SK-N-SH treated with all-trans-retinoic acid at 6 μM for 48 hours (cell line): ENCODE measurements at regions not wholly inside any gene's neighbourhood (a gene's known extent, or its start where the extent isn't known, plus 50 kb on each side); places are given as distances from the start of the nearest gene placed in this dataset.

Source experiments
- ARNTL ChIP-seq: fragments of 450-650 bp; formaldehyde crosslinking; IDR thresholded peaks from 2 replicates; pipeline ENCODE4 v1.5.0; 2020; ENCODE audit warnings: low read depth, mild to moderate bottlenecking, moderate library complexity, borderline replicate concordance
- BACH2 ChIP-seq: fragments of 250-450 bp; sonication (Bioruptor Pico); IDR thresholded peaks from 2 replicates; pipeline ENCODE4 v1.9.0; 2021; ENCODE audit warnings: mild to moderate bottlenecking, borderline replicate concordance
- CREB5 ChIP-seq: fragments of 250-450 bp; sonication (Bioruptor Pico); IDR thresholded peaks from 2 replicates; pipeline ENCODE4 v1.5.1; 2020; ENCODE audit warnings: low read depth, mild to moderate bottlenecking, moderate library complexity
- GLIS3 ChIP-seq: fragments of 250-450 bp; sonication (Bioruptor Pico); IDR thresholded peaks from 2 replicates; pipeline ENCODE4 v1.5.0; 2020; ENCODE audit warnings: mild to moderate bottlenecking, moderate library complexity
- PATZ1 ChIP-seq: fragments of 250-450 bp; sonication (Bioruptor Pico); IDR thresholded peaks from 2 replicates; pipeline ENCODE4 v1.8.0; 2020; ENCODE audit warnings: mild to moderate bottlenecking, moderate library complexity, borderline replicate concordance
- POU6F1 ChIP-seq: fragments of 250-450 bp; sonication (Bioruptor Pico); IDR thresholded peaks from 2 replicates; pipeline ENCODE4 v1.8.0; 2021; ENCODE audit warnings: low read depth, mild to moderate bottlenecking, moderate library complexity, borderline replicate concordance
- PPARA ChIP-seq: fragments of 250-450 bp; sonication (Bioruptor Pico); IDR thresholded peaks from 2 replicates; pipeline ENCODE4 v1.5.0; 2020; ENCODE audit warnings: mild to moderate bottlenecking, borderline replicate concordance
- RARB ChIP-seq: fragments of 250-450 bp; sonication (Bioruptor Pico); IDR thresholded peaks from 2 replicates; pipeline ENCODE4 v1.8.0; 2021; ENCODE audit warnings: mild to moderate bottlenecking, moderate library complexity
- SNAI2 ChIP-seq: fragments of 250-450 bp; sonication (Bioruptor Pico); IDR thresholded peaks from 2 replicates; pipeline ENCODE4 v1.5.0; 2020; ENCODE audit warnings: mild to moderate bottlenecking, moderate library complexity
- TCF4 ChIP-seq: fragments of 250-450 bp; sonication (Bioruptor Pico); IDR thresholded peaks from 2 replicates; pipeline ENCODE4 v1.8.0; 2021; ENCODE audit warnings: mild to moderate bottlenecking, moderate library complexity, borderline replicate concordance
- ZC3H10 ChIP-seq: fragments of 250-450 bp; sonication (Bioruptor Pico); IDR thresholded peaks from 2 replicates; pipeline ENCODE4 v1.5.1; 2021; ENCODE audit warnings: mild to moderate bottlenecking, moderate library complexity
- ZFP3 ChIP-seq: fragments of 250-450 bp; sonication (Bioruptor Pico); IDR thresholded peaks from 2 replicates; pipeline ENCODE4 v1.5.0; 2020; ENCODE audit warnings: mild to moderate bottlenecking, moderate library complexity
- ZFP30 ChIP-seq: fragments of 450-650 bp; formaldehyde crosslinking; IDR thresholded peaks from 2 replicates; pipeline ENCODE4 v1.5.0; 2022; ENCODE audit warnings: mild to moderate bottlenecking, moderate library complexity
- ZNF70 ChIP-seq: fragments of 450-650 bp; formaldehyde crosslinking; IDR thresholded peaks from 2 replicates; pipeline ENCODE4 v1.5.0; 2020; ENCODE audit warnings: mild to moderate bottlenecking, moderate library complexity

- TF ChIP-seq ZFP30 (CRISPR knock-in tag) (no peak), GLIS3 (no peak), POU6F1 (CRISPR knock-in tag) (no peak), ZNF70 (no peak), CREB5 (CRISPR knock-in tag) (no peak), PPARA (CRISPR knock-in tag) (no peak), PATZ1 (CRISPR knock-in tag) (no peak), ARNTL (CRISPR knock-in tag) (no peak), ZC3H10 (CRISPR knock-in tag) (no peak), SNAI2 (CRISPR knock-in tag) (no peak), BACH2 (CRISPR knock-in tag) (no peak), RARB (CRISPR knock-in tag) (no peak), ZFP3 (no peak), TCF4 (CRISPR knock-in tag) (no peak)
Measured at GRCh38 chr3:28743271-28743670, 394.6 kb upstream of the AZI2 start.
